NB4 (cell line): ENCODE measurements at regions not wholly inside any gene's neighbourhood (a gene's known extent, or its start where the extent isn't known, plus 50 kb on each side); places are given as distances from the start of the nearest gene placed in this dataset.

Source experiments
- DNase-seq: peaks from one replicate; pipeline ENCODE4 v3.0.0; 2010; ENCODE audit warnings: low read depth
- H3K4me3 ChIP-seq: one replicate; pipeline ENCODE4 v1.5.1; 2011; ENCODE audit warnings: mild to moderate bottlenecking, low read depth, low read length, moderate library complexity
- MYC ChIP-seq: IDR thresholded peaks from 2 replicates; pipeline ENCODE4 v1.6.1; 2011; ENCODE audit warnings: low read depth, low read length
- POLR2A ChIP-seq: IDR thresholded peaks from 2 replicates; pipeline ENCODE4 v1.6.1; 2011; ENCODE audit warnings: mild to moderate bottlenecking; ENCODE audit not compliant: insufficient read length; ENCODE audit errors: extremely low read depth
- TF ChIP-seq, protein P1 (sequence below): IDR thresholded peaks from one replicate; pipeline ENCODE4 v1.5.1; 2012; ENCODE audit warnings: low read depth, low read length
- TF ChIP-seq, protein P2 (sequence below): IDR thresholded peaks from 2 replicates; pipeline ENCODE4 v1.6.1; 2011; ENCODE audit warnings: low read depth, low read length

DNA sequence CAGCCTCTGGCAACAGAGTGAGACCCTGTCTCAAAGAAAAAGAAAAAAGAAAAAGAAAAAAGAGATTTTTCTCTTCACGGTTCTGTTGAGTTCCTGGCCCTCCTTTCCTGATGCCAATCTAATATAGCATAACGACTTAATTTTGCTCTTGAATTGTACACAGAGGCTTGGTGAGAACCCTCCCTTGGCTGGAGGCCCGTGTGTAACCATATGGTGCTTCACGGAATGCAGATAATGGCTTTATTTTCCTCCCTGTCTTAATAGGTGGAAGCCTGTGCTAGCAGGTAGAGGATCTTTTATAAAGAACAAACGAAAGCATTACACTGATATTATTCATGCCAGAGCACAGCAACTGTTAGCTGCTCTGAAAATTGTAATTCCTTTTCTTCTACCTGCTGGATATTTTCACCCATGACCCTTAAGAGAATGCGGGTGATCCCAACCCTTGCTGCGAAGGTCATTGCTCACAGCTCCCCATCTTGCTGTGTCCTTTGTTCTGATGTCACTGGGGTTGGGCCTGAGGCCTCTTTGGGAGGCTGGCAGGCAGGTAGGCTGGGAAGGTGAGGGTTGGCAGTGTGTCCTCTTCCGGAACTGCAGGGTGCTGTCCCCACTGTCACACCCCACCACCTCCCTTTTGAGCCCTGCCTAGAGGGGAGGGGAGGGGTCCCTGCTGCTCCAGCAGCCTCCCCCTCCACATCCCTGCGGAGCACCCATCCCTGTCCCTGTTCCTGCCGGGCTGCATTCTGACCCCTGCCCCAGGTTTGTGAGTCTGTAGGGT is 83.8 kb upstream of the STOX2 start:
- no peak for DNase-seq
- TF ChIP-seq, protein P1, sequence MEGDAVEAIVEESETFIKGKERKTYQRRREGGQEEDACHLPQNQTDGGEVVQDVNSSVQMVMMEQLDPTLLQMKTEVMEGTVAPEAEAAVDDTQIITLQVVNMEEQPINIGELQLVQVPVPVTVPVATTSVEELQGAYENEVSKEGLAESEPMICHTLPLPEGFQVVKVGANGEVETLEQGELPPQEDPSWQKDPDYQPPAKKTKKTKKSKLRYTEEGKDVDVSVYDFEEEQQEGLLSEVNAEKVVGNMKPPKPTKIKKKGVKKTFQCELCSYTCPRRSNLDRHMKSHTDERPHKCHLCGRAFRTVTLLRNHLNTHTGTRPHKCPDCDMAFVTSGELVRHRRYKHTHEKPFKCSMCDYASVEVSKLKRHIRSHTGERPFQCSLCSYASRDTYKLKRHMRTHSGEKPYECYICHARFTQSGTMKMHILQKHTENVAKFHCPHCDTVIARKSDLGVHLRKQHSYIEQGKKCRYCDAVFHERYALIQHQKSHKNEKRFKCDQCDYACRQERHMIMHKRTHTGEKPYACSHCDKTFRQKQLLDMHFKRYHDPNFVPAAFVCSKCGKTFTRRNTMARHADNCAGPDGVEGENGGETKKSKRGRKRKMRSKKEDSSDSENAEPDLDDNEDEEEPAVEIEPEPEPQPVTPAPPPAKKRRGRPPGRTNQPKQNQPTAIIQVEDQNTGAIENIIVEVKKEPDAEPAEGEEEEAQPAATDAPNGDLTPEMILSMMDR, result no peak
- TF ChIP-seq, protein P2, sequence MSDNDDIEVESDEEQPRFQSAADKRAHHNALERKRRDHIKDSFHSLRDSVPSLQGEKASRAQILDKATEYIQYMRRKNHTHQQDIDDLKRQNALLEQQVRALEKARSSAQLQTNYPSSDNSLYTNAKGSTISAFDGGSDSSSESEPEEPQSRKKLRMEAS, result no peak
- TF ChIP-seq MYC (no peak), POLR2A (no peak)
- no peak overlapping the region for H3K4me3 ChIP-seq

DNA sequence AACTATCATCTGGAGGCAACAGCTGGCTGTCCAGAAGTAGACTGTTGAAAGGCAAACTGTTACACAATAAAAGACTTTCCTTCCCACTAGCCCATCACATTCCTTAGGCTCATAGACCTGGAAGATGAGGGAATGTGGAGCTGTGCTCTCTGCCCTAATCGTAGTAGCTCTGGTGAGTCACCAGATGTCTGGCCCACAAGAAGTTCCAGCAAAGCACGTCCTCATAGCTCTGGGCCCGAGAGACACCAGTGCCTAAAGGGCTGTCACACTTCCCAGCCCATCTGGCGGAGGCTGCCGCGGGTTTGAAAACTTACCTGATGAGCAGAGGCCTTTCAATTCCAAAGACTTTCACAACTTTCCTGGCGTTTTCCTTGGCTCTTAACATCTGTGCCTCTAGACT is 81.7 kb upstream of the STOX2 start:
- TF ChIP-seq POLR2A (no peak), MYC (no peak)
- TF ChIP-seq, protein P2, result no peak
- TF ChIP-seq, protein P1, result no peak
- no peak for DNase-seq
- H3K4me3 ChIP-seq, result no peak overlapping the region

DNA sequence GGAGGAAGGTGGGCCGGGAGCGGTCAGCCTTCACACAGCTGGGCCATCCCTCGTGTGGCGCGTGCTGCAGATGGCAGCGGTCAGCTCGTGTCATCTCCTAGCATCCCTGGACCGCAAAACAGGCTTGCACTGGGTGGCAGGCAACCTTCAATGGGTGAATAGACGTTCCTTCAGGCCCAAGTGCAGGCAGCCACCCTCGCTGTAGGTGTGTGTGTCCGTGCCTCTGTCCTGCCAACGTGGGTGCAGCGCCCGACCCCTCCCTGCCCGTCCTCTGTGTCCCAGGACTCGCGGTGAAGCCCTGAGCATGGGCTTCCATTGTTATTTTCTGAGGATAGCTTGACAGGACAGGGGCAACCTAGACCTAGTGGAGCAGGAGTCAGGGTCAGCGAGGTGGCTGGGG is 79.8 kb upstream of the STOX2 start:
- TF ChIP-seq, protein P2, result no peak
- TF ChIP-seq MYC, result no peak
- TF ChIP-seq POLR2A, result no peak
- TF ChIP-seq, protein P1, result no peak
- no peak for DNase-seq
- no peak overlapping the region for H3K4me3 ChIP-seq

DNA sequence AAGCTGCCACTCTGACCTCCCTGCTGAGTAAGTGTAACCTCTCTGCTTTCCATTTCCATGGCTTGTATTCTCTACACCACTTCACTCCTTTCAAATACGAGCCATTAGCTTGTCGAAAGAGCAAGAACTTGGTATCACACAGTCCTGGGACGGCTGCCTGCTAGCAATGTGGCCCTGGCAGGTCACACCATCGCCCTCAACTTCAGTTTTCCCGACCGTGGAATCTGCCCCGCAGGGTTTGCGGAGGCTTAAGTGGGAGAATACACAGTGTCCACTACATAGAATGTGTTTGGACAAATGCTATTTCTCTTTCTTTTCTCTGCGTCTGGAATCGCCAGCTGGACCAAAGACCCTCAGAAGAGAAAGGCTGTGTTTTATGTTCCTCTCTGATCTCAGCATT is 78.6 kb upstream of the STOX2 start:
- TF ChIP-seq MYC (no peak), POLR2A (no peak)
- TF ChIP-seq, protein P2, result no peak
- TF ChIP-seq, protein P1, result no peak
- no peak overlapping the region for H3K4me3 ChIP-seq

DNA sequence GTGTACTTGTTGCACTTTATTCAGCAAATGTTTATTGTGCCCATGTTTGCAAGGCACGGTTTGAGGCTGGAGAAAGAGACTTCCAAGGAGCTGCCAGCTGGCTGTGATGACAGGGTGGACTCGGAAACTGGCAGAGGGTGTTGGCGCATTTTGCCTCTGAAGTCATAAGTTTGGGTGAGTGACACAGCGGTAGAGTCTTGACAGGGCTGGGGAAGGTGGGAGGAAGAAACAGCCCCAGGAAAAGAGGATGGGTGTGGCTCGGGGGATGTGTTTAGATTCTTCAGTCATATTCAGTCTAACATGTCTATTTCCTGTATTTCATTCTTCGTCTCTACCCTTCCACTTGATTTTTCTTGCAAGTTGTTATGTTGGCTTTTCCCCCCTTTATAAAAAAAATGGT is 77.0 kb upstream of the STOX2 start:
- no peak for DNase-seq
- TF ChIP-seq, protein P2, result no peak
- TF ChIP-seq, protein P1, result no peak
- TF ChIP-seq MYC (no peak), POLR2A (no peak)
- no peak overlapping the region for H3K4me3 ChIP-seq

More for the DNA sequence above, 78.6 kb upstream of the STOX2 start:
- no peak for DNase-seq
